ENCODE measurements at regions not wholly inside any gene's neighbourhood (a gene's known extent, or its start where the extent isn't known, plus 50 kb on each side); places are given as distances from the start of the nearest gene placed in this dataset.
"Not testable (repeated sequence)": the region's sequence is repeated elsewhere in the genome, so short reads cannot be mapped to it uniquely, and the experiment has no call there.

DNA sequence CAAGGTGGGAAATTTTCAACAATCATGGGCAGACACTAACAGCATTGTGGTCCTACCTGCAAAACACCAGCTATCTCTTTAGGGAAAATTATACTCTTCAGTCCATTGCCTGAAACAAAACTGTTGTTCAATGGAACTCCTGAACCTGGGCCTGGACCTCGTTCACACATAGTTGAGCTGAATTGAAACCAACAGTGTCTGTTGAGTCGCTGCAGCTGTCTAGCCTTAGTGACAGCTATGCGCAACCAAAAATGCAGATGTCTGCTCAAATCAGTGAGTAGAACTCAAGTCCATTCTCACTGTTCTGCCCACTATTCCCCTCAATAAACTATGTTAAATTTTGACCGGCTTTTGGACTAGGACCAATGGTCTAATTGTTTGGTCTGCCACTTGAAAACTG, 286.2 kb downstream of the TFAP2A start:
- DNase-seq (ENCODE audit: low read depth), result no peak

DNA sequence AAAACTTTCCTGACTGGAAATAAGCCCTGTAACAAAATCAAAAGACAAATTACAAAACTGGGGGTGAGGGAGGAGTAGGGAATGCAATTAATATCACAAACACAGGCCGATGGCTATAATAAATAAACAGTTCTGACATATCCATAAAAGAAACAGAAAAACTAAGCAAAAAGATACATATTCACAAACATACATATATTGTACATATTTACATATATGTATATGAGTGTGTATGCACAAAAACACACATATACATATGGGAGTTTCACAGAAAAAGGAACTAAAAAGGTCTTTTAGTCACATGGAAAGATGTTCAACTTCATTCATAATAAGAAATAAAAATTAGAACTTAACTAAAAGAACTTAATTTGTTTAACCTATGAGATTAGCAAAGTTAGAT, 292.7 kb downstream of the TFAP2A start:
- no peak for DNase-seq (ENCODE audit: low read depth)

DNA sequence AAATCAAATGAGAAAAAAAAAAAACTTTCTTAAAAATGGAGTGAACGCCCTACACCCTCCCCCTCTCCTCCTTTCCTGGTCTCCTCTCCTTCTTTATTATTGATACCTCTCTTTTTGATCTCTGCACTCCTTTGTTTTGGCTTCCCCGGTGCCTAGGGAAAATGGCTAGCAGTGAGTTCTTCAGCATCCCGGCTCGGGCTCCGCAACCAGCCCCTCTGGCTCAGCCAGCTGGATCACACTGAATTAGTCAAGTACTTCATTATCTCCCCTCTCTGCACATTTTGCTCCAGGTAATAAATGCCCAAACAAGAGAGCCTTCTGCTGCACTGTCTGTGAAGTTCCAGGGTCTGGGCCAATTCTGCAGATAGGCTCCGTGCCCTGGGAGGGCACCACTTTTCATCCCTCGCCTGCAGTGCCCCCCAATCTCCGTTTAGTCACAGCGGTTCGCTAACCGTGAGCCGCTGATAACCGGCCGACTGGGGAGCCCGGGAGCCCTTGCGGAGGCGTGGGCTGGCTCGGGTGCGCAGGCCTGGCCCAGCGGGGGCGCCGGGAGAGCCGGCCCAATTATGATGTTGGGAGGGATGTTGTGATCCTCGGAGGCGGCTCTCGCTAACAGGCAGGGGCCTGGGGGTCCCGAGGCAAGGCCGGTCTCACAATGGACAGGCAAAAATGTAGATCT, 301.9 kb downstream of the TFAP2A start:
- no peak for DNase-seq (ENCODE audit: low read depth)

DNA sequence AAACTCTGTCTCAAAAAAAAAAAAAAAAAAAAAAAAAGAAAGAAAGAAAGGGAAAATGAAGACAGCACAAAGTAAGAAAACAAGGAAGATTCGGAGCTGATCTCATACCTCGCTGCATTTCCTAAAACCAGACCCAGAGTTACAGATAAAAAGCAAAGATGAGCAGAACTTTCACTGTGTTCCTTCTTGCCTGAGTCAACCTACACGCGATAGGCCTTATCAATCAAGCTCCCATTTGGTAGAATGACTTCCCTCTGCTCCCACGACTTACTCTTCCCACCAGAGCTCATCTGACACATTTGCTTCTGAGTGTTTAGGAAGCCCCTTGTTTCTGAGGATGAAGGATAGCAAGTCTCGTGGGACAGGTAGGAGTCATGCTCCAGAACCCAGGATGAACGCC, 302.9 kb downstream of the TFAP2A start:
- DNase-seq (ENCODE audit: low read depth), result no peak

DNA sequence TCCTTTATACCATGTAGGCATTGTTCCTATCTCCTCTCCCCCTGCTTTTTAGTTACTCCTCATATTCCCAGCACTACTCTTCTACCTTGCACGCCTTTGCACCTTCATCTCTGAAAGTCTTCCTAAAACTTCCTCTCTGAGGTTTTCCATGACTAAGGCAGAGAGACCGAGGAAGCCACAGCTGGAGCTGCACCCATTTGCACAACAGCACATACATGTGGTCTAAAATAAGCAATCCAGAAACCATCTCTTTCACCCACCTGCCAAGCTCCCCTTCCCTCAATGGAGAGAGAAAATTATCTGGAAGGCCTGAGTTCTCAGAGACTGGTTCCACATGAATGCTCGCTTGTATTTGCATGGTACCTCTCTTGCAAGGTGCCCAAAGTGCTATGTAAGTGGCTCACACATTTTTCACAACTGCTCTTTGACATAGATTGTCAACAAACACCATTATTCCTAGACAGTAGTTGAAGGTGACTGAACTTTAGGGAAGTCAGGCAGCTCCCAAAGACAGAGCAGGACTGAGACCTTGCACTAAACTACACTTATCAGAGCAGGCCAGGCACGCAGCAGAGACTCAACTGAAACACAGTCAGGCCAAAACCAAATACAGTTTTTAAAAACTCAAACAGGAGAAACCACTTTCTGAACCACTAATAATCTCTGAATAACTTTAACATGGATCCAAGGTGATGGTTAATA, 313.2 kb downstream of the TFAP2A start:
- DNase-seq (ENCODE audit: low read depth), result no peak

DNA sequence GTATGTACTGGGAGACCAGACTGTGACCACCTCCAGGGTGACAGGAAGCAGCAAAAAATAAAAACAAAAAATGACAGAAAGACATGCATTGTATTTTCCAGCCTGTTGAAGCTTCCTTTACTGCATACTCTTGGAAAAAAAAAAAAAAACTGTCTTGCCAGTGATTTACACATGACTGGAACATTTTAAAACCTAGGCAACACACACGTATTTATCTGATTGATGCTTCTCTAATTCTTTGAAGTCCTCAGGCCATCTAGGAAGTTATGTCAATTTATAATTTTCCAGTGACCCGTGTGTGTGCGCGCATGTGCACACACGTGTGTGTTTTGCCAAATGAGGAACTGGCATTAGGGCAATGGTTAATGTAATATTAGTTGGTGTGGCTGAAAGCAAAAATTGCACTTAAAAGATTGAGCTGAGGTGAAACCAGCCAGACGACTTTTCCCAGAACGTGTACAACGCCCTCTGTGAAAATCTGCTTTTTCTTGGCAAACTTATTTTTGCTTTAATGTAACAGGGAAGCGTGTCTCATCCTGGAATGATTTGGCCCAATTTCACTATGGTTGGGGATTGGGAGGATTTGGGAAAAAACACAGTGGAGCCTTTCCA, 315.2 kb downstream of the TFAP2A start:
- no peak for DNase-seq (ENCODE audit: low read depth)

DNA sequence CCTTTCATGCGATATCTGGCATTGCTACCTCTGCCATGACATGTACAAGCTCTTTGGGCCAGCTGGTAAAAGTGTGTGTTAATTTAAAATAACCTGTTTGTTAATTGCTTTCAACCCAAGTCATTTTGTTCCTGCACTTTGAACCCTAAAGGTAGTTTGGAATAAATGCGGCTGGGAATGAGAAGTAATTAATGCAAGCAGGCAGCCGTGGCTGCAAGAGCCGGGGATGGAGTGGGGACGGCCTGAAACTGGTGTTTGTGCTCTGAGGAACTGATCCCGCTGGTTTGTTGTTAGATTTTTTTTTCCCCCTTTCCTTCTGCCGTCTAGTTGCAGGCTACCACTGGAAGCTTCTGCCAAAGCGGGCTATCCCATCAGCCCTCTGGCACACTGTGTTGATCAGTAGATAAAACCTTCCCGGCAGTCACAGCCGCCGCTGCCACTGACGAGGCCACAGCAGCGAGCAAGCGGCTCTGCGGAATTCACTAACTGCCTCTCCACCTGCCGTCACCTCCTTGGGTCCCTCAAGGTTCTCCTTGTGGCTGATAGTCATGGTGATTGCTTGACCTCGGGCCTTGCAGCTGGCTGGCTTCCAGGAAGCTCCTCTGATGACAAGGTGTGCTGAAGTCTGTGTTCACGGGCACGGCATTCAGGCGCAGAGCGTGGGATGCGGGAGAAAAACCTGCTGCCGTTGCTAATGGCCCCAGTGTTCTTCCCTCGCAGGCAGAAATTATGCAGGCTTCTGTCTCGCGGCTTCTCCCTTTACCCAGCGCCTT, 315.9 kb downstream of the TFAP2A start:
- DNase-seq (ENCODE audit: low read depth), result no peak

DNA sequence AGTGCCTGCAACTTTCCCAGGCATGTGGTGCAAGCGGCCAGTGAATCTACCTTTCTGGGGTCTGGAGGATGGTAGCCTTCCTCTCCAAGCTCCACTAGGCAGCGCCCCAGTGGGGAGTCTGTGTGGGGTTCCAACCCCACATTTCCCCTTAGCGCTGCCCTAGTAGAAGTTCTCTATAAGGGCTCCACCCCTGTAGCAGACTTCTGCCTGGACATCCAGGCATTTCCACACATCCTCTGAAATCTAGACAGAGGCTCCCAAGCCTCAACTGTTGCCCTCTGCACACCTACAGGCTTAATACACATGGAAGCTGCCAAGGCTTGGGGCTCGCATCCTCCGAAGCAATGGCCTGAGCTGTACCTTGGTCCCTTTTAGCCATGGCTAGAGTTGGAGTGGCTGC, 321.6 kb downstream of the TFAP2A start:
- no peak for DNase-seq (ENCODE audit: low read depth)

DNA sequence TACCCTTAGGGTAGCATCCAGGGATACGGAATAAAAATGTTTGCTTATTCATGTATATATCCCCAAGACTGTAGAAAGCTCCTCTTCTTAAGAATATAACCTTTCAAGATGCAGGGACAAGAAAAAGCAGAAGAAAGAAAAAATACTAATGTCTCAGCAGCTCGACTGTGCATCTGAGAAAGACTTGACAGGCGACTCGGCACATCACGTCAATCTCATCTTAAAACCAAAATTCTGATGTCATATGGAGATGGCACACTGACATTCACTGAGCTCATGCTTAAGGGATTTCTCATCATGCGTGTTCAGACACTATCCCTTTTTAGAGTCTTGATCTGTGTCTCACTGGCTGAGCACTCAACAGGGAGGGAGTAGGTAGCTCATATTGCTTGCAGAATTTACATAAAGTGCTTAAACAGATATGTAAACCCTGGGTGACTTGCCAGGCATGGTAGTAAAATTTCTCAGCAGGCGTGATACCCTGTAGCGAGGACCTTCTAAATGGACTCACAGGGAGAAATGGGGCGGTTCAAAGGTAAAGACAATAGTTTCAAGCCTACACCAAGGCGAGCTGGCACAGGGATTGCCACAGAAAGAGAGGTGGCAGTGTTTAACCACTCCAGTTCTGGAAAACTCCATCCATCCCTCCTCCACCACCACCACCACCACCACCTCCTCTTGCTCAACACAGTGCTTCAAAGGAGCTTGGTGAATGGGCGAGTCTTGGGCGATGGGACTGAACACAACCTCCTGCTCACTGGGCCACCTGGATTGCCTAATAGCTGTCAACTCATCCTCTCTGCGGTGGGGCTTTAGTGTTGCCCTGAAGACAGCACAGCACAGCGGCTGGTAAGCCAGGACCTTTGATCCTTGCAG, 330.5 kb downstream of the TFAP2A start:
- no peak for DNase-seq (ENCODE audit: low read depth)

DNA sequence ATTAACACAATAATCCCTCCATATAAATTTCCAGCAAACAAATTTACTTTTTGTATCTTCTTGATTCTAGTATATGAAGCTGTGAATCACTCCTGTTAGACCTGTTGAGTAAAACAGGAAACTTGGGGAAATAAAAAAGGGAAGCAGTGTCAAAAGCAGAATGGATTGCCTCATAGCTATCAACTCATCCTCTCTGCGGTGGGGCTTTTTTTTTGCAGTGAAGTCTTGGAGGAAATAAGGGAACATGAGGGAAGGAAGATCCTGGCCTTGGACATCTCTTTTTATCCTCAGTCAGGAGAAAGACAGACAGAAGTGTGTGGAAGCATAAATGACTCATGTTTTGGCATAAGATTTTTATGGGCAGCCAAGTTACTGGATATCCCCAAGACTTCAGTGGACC, 332.5 kb downstream of the TFAP2A start:
- DNase-seq (ENCODE audit: low read depth), result no peak

DNA sequence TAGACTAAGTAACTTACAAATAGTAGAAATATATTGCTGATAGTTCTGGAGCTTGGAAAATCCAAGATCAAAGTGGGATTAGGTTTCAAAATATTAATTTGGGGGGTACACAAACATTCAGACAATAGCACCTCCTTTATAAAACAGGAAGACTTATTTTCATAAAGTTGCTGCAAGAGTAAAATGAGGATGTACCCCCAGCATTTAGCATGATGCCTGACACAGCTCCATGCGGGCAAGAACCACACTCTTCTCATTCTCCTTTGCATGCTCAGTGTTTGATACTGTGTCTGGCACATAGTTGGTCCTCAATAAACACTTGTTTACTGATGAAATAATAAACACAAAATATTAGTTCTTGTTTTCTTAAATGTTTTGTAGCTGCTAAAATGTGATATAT, 332.9 kb downstream of the TFAP2A start:
- DNase-seq (ENCODE audit: low read depth), result no peak

DNA sequence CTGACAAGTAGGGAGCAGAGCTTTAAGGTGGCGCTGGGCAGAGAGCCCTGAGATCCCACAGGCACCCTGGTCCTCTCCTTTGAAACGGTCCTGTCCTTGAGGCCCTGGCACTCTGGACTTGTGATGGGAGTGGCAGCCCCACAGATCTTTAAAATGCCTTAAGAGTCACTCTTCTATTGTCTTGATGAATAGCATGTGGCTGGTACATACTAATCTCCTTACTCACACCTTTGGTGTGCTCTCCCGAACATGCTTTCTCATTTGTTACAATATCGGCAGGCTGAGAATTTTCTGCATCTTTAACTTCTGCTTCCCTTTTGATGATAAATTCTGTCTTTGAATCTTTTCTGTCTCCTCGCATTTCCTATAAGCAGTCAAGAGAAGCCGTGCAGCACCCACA, 333.8 kb downstream of the TFAP2A start:
- no peak for DNase-seq (ENCODE audit: low read depth)

DNA sequence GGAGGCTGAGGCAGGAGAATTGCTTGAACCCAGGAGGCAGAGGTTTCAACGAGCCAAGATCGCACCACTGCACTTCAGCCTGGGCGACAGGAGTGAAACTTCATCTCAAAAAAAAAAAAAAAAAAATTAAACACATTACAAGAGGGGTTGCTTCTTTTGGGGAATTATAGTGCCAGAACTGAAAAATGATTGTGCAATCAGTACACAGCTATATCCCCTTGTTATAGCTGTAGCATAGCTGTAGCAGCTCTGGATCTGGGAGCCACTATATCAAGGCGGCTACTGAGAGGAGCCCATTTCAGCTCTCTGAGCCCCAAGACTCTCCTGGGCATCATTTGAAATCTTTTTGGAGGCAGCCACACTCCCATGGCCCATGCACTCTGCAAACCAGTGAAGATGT, 334.3 kb downstream of the TFAP2A start:
- DNase-seq (ENCODE audit: low read depth), result no peak

DNA sequence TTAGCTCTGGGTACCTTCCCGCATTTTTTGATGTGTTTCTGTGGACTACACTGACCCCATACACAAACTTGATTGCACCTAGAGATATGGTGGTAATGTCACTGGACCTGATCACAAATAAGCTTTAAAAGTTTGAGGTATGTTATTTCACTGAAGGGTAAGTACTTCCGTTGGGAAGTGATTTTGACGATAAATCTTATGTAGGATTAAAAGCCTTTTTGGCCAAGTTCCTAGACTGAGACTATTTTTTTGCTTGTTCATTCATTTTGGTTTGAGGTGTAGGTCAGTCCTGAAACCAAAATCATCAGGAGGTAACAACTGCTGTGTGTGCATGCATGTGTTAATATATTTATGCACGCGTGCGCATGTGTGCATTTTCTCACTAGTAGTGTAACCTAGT, 336.3 kb downstream of the TFAP2A start:
- DNase-seq (ENCODE audit: low read depth), result no peak

DNA sequence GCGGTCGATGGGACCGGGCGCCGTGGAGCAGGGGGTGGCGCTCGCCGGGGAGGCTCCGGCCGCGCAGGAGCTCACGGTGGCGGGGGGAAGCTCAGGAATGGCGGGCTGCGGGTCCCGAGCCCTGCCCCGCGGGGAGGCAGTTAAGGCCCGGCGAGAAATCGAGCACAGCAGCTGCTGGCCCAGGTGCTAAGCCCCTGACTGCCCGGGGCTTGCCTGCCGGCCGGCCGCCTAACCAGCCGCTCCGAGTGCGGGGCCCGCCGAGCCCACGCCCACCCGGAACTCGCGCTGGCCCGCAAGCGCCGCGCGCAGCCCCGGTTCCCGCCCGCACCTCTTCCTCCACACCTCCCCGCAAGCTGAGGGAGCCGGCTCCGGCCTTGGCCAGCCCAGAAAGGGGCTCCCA, 340.1 kb downstream of the TFAP2A start:
- not testable (repeated sequence) for DNase-seq (ENCODE audit: low read depth)

DNA sequence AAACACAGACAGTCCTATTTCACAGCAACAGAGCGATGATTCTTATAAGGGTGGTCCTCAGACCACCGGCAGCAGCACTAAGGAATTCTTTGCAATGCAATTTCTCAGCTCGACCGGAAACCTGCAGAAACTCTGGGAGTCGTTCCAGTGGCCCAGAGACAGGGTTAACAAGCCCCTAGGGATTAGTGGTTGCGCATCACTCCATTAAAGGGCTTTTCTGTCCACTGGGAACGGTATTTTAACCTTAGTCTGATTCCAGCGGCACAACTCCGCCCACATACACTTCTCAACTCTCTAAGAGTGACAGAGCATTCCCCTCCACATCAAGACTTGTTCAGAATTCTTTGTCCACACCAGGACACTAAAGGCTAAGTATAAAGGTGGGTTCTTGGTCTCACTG, 341.5 kb downstream of the TFAP2A start:
- DNase-seq (ENCODE audit: low read depth), result no peak

DNA sequence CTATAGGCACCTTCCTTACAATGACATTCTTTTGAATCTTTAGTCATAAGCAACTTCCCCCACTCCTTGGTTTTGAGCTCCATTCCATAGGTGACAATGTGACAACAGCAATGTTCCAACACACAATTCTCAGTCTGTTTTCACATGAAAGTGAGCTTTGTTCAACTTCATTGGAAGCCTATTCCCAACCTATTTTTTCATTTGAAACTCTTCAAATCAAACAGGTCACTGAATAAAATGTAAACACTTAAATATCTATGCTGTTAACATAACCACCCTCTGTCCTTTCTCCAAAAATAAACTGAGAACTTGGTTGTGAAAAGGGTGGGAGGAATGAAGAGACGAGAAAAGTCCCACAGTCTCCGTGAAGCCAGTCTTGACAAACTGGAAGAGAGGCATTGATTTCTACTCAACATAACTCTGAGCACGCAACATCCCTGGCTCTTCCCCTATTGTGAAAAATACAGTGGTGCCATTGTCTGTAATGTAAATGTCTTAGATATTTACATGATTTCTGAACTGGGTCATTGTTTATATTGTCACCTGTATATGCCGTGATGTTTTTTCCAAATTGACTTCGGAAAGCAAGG, 343.1 kb downstream of the TFAP2A start:
- no peak for DNase-seq (ENCODE audit: low read depth)

DNA sequence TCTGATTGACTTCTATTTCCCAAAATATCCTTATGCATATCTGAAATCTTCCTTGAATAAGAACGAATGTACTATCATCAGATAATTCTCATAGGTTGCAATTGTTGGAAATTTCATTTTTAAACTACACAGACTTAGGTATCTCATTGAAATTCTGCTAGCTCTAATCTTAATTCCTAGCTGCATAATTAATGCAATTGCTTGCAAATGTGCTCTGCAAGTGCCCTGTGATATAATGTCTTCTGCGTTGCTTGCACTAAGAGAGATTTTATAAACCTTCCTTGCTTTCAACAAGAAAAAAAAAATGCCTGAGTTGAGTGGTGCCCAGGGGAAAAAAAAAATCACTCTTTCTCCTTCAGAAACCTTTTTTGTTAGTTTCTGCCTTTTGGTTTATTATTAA, 354.9 kb downstream of the TFAP2A start:
- DNase-seq (ENCODE audit: low read depth), result no peak

DNA sequence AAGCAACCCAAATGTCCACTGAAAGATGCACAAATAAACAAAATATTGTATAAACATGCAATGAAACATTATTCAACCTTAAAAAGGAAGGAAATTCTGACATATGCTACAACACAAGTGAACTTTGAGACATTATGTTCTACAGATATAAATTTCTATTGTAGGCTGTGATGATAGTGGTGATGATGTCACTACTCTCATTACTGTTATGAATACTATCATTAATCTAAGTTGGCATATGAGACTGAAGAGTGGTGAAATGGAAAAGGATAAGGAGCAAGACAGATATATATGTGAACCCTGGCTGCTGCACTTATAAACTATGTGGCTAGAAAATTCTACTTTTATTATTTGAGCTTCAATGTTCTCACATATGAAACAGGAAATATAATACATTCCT, 360.2 kb downstream of the TFAP2A start:
- no peak for DNase-seq (ENCODE audit: low read depth)

DNA sequence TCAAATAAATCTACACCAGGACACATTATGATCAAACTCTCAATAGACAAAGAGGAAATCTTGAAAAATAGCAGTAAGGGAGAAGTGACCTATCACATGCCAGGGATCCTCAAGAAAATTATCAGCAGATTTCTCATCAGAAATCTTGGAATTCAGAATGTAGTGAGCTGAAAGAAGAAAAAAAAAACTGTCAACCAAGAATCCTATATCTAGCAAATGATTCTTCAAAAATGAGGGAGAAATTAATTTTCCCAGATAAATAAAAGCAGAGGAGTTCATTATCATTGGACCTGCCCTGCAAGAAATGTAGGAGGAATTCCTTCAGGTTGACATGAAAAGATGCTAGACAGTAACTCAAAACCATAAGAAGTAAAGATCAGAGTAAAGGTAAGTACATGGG, 363.6 kb downstream of the TFAP2A start:
- DNase-seq (ENCODE audit: low read depth), result no peak

All from non-pigmented ciliary epithelial cell (primary cell).